ENCODE measurements at regions not wholly inside any gene's neighbourhood (a gene's known extent, or its start where the extent isn't known, plus 50 kb on each side); places are given as distances from the start of the nearest gene placed in this dataset.

DNA sequence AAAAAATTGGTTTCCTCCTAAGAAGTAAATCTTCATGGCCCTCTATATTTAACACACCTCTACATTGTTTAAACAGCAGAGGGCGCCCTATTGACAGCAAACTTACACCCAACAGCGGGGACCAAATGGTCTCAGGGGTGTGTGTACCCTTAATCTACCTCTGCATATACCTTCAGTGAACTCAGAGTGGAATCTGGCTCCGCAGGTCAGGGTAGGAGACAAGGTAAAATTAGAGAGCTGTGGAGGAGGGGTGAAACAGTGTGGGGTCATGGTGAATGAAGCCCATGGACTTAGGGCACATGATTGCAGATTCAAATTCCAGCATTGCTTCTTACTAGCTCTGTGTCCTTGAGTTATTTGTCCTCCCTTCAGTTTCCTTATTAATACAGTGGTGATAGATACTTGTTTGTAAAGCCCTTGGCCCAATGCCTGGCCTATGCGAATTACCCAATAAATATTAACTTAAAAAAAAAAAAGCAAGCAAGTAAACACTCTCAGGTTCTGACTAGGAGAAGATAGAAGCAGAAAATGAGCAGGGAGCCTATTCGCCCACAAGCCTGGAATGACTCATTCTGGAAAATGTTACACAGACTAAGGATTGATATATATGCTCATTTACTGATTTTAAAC, 122.9 kb downstream of the CAVIN4 start:
- no peak for TF ChIP-seq TAF1 (IDR thresholded peaks at IDR 0.05; ENCODE audit: borderline replicate concordance, insufficient read depth, low read length)
- TF ChIP-seq SIN3A (IDR thresholded peaks at IDR 0.05; ENCODE audit: borderline replicate concordance, insufficient read depth, low read length) = no peak
- no peak for TF ChIP-seq REST (IDR thresholded peaks at IDR 0.05; ENCODE audit: insufficient read depth in 1 of 2, low read depth in 2 of 2, low read length in 2 of 2)
- no peak for TF ChIP-seq POLR2AphosphoS5 (IDR thresholded peaks at IDR 0.05; ENCODE audit: low read depth, low read length)
- no peak for TF ChIP-seq FOXP2 (optimal IDR thresholded peaks at IDR 0.05; ENCODE audit: borderline replicate concordance, extremely low read depth, extremely low read length, insufficient read depth)

- TF ChIP-seq REST (IDR thresholded peaks at IDR 0.05; ENCODE audit: insufficient read depth in 1 of 2, low read depth in 2 of 2, low read length in 2 of 2) = no peak
- no peak for TF ChIP-seq TAF1 (IDR thresholded peaks at IDR 0.05; ENCODE audit: borderline replicate concordance, insufficient read depth, low read length)
- no peak for TF ChIP-seq SIN3A (IDR thresholded peaks at IDR 0.05; ENCODE audit: borderline replicate concordance, insufficient read depth, low read length)
- no peak for TF ChIP-seq FOXP2 (optimal IDR thresholded peaks at IDR 0.05; ENCODE audit: borderline replicate concordance, extremely low read depth, extremely low read length, insufficient read depth)
- no peak for TF ChIP-seq POLR2AphosphoS5 (IDR thresholded peaks at IDR 0.05; ENCODE audit: low read depth, low read length)
Measured at GRCh38 chr9:100714372-100715099, 136.7 kb downstream of the CAVIN4 start.

GRCh38 chr9:100715100-100715380, 137.2 kb downstream of the CAVIN4 start:
- TF ChIP-seq REST (IDR thresholded peaks at IDR 0.05; ENCODE audit: insufficient read depth in 1 of 2, low read depth in 2 of 2, low read length in 2 of 2) (no peak), TAF1 (IDR thresholded peaks at IDR 0.05; ENCODE audit: borderline replicate concordance, insufficient read depth, low read length) (no peak), SIN3A (IDR thresholded peaks at IDR 0.05; ENCODE audit: borderline replicate concordance, insufficient read depth, low read length) (no peak), POLR2AphosphoS5 (IDR thresholded peaks at IDR 0.05; ENCODE audit: low read depth, low read length) (no peak), FOXP2 (optimal IDR thresholded peaks at IDR 0.05; ENCODE audit: borderline replicate concordance, extremely low read depth, extremely low read length, insufficient read depth) (no peak)

DNA sequence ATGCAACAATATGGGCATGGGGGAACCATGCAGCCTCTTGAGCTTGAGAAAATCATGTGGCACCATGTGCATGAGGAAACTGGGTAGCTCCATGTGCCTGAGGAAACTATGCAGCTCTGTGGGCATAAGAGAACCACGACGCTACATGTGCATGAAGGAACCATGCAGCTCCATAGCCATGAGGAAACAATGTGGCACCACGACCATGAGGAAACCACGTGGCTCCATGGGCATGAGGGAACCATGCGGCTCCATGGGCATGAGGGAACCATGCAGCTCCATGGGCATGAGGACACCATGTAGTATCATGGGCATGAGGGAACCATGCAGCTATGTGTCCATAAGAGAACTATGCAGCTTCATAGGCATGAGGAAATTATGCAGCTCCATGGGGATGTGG, 140.8 kb downstream of the CAVIN4 start:
- TF ChIP-seq REST (IDR thresholded peaks at IDR 0.05; ENCODE audit: insufficient read depth in 1 of 2, low read depth in 2 of 2, low read length in 2 of 2) = no peak

DNA sequence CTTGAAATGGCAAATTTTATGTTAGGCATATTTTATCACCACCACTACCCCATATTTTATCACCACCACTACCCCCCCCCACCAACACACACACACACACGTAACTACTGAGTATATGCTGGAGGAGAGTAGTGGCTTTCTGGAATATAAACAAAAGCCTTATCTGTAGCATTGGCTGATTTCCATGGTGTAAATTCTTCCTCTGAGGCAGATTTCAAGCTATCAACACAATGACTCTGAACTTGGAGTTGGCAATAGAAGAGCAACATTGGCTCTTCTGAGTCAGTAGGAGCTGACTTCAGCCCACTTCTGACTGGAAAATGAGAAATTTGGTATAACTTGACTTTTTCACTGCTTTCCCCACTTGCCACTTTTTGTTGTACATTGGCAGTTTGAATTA, 143.0 kb downstream of the CAVIN4 start:
- TF ChIP-seq REST (IDR thresholded peaks at IDR 0.05; ENCODE audit: insufficient read depth in 1 of 2, low read depth in 2 of 2, low read length in 2 of 2) = no peak
- no peak for TF ChIP-seq TAF1 (IDR thresholded peaks at IDR 0.05; ENCODE audit: borderline replicate concordance, insufficient read depth, low read length)
- TF ChIP-seq FOXP2 (optimal IDR thresholded peaks at IDR 0.05; ENCODE audit: borderline replicate concordance, extremely low read depth, extremely low read length, insufficient read depth) = no peak
- TF ChIP-seq SIN3A (IDR thresholded peaks at IDR 0.05; ENCODE audit: borderline replicate concordance, insufficient read depth, low read length) = no peak
- TF ChIP-seq POLR2AphosphoS5 (IDR thresholded peaks at IDR 0.05; ENCODE audit: low read depth, low read length) = no peak
